OCI-LY7 (cell line): ENCODE measurements at regions not wholly inside any gene's neighbourhood (a gene's known extent, or its start where the extent isn't known, plus 50 kb on each side); places are given as distances from the start of the nearest gene placed in this dataset.

Experiments used
- CTCF ChIP-seq: fragments of 200-600 bp; sonication (generic); conservative IDR thresholded peaks from 2 replicates; pipeline ENCODE4 v1.5.1; 2014; ENCODE audit warnings: mild to moderate bottlenecking, antibody characterized with exemption, low read length, moderate library complexity, mixed read lengths
- EZH2phosphoT487 ChIP-seq: fragments of 200-600 bp; sonication (generic); IDR thresholded peaks from 2 replicates; pipeline ENCODE4 v1.6.1; 2018; ENCODE audit warnings: low read depth, borderline replicate concordance, mild to moderate bottlenecking, mixed run types, antibody characterized with exemption, low read length, moderate library complexity, mixed read lengths

GRCh38 chr19:29889702-29890101, 52.3 kb upstream of the URI1 start:
- TF ChIP-seq CTCF (no peak), EZH2phosphoT487 (no peak)
